Thymus (tissue), 11 donors: ENCODE measurements at regions not wholly inside any gene's neighbourhood (a gene's known extent, or its start where the extent isn't known, plus 50 kb on each side); places are given as distances from the start of the nearest gene placed in this dataset.
"Not testable (repeated sequence)": the region's sequence is repeated elsewhere in the genome, so short reads cannot be mapped to it uniquely, and the experiment has no call there.

Source experiments
- DNase-seq, 9 donors: peaks; one replicate each; pipeline ENCODE4 v3.0.0-alpha.2; 2013; ENCODE audit warnings: low spot score in 9 of 9, low read depth in 6 of 9, missing footprints in 1 of 9
- H3K27ac ChIP-seq, 2 donors: one replicate each; pipeline ENCODE4 v1.5.1; 2013; ENCODE audit warnings: control low read depth in 1 of 2, low read depth in 1 of 2, low read length in 1 of 2, mild to moderate bottlenecking in 1 of 2, moderate library complexity in 1 of 2
- H3K27me3 ChIP-seq, 2 donors: one replicate each; pipeline ENCODE4 v1.5.1; 2013; ENCODE audit warnings: low read length in 1 of 2; ENCODE audit not compliant: control insufficient read depth in 2 of 2, insufficient read depth in 1 of 2
- H3K36me3 ChIP-seq, 2 donors: one replicate each; pipeline ENCODE4 v1.5.1; 2013; ENCODE audit warnings: low read length in 1 of 2, mild to moderate bottlenecking in 1 of 2, moderate library complexity in 1 of 2; ENCODE audit not compliant: control insufficient read depth in 2 of 2, insufficient read depth in 2 of 2
- H3K4me1 ChIP-seq, 2 donors: one replicate each; pipeline ENCODE4 v1.5.1; 2013; ENCODE audit warnings: low read length in 2 of 2; ENCODE audit not compliant: control insufficient read depth in 2 of 2, insufficient read depth in 2 of 2
- H3K4me3 ChIP-seq, 2 donors: one replicate each; pipeline ENCODE4 v1.5.1; 2013; ENCODE audit warnings: low read length in 2 of 2, control low read depth in 1 of 2, mild to moderate bottlenecking in 1 of 2
- H3K9me3 ChIP-seq, 2 donors: one replicate each; pipeline ENCODE4 v1.5.1; 2013; ENCODE audit warnings: low read length in 1 of 2, mild to moderate bottlenecking in 1 of 2; ENCODE audit not compliant: control insufficient read depth in 2 of 2, insufficient read depth in 1 of 2
- WGBS: extraction: QIAGEN DNeasy Blood & Tissue Kit; methylation state at CpG from one replicate; pipeline ENCODE4 v1.1.7; 2013; 5-methylcytosine and 5-hydroxymethylcytosine counted together
- donor health status: healthy.

DNA sequence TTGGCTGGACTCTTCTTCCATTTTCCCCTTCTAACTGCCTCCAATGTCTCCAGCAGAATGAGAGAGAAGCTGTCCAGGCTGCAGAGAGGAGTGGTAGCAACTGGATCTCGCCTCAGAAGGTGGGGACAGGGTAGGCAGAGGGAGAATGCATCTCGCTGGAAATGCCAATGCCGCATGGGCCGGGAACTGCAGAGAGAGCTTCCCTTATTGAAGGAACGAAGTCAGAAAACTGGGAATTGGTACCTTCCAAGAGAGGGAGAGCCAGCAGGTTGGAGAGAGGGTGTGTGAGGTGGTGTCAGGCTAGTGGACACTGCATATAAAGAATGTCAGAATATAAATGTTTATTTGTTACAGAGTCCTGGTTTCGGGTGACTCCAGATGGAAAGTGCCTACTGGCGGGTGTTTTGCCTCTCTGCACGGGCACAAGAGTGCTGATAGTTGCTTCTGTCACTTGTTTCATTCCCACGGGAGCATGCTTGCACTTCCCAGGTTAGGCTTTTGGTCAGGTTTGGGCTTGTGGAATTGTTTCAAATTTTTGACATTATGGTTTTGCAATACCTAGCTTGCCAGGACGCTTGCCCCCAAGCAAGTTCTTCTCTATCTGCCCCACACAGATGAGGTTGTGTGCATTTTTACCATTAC is 156.8 kb upstream of the STS start:
- H3K27ac ChIP-seq: no peak overlapping the region
- H3K27me3 ChIP-seq: no peaks in the 10 kb centered on the region
- peaks cover 0 to 7% of the 10 kb centered on the region in 2 donors for H3K4me1 ChIP-seq
- no peak for DNase-seq
- no peaks in the 10 kb centered on the region for H3K36me3 ChIP-seq
- WGBS: 91% methylated on average over 10 of the region's 10 CpGs
- no peak overlapping the region for H3K4me3 ChIP-seq
- peaks cover 0 to 7% of the 10 kb centered on the region in 2 donors for H3K9me3 ChIP-seq

- H3K9me3 ChIP-seq: peaks cover 0 to 3% of the 10 kb centered on the region in 2 donors
- no peak for DNase-seq
- no peak overlapping the region for H3K27ac ChIP-seq
- no peaks in the 10 kb centered on the region for H3K36me3 ChIP-seq
- no peaks in the 10 kb centered on the region for H3K27me3 ChIP-seq
- WGBS: 93% methylated on average over 6 of the region's 6 CpGs
- peaks cover 0 to 7% of the 10 kb centered on the region in 2 donors for H3K4me1 ChIP-seq
- no peak overlapping the region for H3K4me3 ChIP-seq
Observed at GRCh38 chrX:6989858-6990257, 157.7 kb upstream of the STS start.

- H3K27ac ChIP-seq, H3K9me3 ChIP-seq, H3K27me3 ChIP-seq, H3K4me3 ChIP-seq, DNase-seq, H3K4me1 ChIP-seq, H3K36me3 ChIP-seq: not testable (repeated sequence)
- whole genome bisulfite sequencing: 99% methylated on average over 2 of the region's 2 CpGs
Observed at GRCh38 chrX:6988694-6989093, 158.8 kb upstream of the STS start.

DNA sequence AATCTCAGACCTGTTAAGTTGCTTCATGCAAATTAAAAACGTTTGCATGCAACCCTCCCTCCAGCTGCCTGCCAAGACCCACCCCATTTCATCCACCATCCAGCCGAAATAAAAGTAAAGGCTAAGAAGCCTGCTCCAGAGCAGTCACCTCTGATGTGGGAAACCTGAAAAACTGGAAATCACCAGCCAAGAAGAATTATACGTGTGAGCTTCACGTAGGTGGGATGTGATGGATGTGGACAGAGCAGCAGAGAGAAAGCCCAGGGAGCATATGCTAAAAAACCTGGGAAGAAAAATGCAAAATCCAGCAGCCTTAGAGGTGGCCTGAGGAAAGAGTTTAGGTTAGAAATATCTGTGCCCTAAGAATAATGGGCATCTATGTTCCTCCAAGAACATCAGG is 160.6 kb upstream of the STS start:
- H3K4me1 ChIP-seq: peaks cover 0 to 7% of the 10 kb centered on the region in 2 donors
- no peaks in the 10 kb centered on the region for H3K27me3 ChIP-seq
- no peaks in the 10 kb centered on the region for H3K36me3 ChIP-seq
- H3K27ac ChIP-seq: no peak overlapping the region
- WGBS: 72% methylated on average over 4 of the region's 4 CpGs
- H3K4me3 ChIP-seq: no peak overlapping the region
- DNase-seq: no peak
- no peaks in the 10 kb centered on the region for H3K9me3 ChIP-seq

GRCh38 chrX:6985537-6985936 is 162.0 kb upstream of the STS start:
- 95% methylated on average over 7 of the region's 7 CpGs for WGBS
- no peak overlapping the region for H3K27ac ChIP-seq
- no peaks in the 10 kb centered on the region for H3K27me3 ChIP-seq
- no peaks in the 10 kb centered on the region for H3K36me3 ChIP-seq
- H3K4me3 ChIP-seq: no peak overlapping the region
- no peaks in the 10 kb centered on the region for H3K9me3 ChIP-seq
- no peak for DNase-seq
- H3K4me1 ChIP-seq: peaks cover 0 to 7% of the 10 kb centered on the region in 2 donors

GRCh38 chrX:6983207-6983955 is 164.1 kb upstream of the STS start:
- Histone ChIP-seq H3K4me1 (peaks cover 0 to 7% of the 10 kb centered on the region in 2 donors), H3K36me3 (no peaks in the 10 kb centered on the region), H3K27me3 (no peaks in the 10 kb centered on the region), H3K27ac (no peak overlapping the region), H3K4me3 (no peak overlapping the region), H3K9me3 (no peaks in the 10 kb centered on the region)
- no peak for DNase-seq
- 97% methylated on average over 11 of the region's 11 CpGs for WGBS

DNA sequence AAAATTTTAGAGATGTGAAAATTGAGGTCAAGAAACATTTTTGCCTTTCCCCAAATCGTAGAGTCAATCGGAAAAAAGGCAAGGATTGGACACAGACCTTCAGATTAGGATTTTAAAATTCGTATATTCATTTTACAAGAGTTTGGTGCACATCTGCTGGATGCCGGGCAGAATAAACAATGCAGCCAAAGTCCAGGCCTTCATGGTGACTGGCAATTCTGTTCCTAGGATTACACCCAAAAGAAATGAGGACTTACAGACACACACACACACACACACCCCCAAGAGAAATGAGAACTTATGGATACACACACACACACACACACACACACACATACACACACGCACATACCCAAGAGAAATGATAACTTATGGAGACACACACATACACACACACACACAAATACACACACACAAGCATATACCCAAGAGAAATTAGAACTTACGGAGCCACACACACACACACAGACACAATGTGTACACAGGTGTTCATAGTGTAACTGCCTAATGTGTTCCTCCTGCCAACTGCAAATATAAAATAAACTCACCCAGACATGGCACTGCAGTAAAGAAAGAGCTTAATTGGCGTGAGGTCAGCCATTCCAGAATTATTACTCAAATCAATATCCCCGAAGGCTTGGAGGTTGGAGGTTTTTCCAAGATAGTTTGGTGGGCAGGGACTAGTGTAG is 165.7 kb upstream of the STS start:
- H3K27ac ChIP-seq: no peak overlapping the region
- H3K36me3 ChIP-seq: peaks cover 0 to 9% of the 10 kb centered on the region in 2 donors
- no peaks in the 10 kb centered on the region for H3K9me3 ChIP-seq
- DNase-seq: no peak
- no peak overlapping the region for H3K4me3 ChIP-seq
- peaks cover 0 to under 1% of the 10 kb centered on the region in 2 donors for H3K4me1 ChIP-seq
- H3K27me3 ChIP-seq: no peaks in the 10 kb centered on the region
- 95% methylated on average over 8 of the region's 8 CpGs for WGBS

DNA sequence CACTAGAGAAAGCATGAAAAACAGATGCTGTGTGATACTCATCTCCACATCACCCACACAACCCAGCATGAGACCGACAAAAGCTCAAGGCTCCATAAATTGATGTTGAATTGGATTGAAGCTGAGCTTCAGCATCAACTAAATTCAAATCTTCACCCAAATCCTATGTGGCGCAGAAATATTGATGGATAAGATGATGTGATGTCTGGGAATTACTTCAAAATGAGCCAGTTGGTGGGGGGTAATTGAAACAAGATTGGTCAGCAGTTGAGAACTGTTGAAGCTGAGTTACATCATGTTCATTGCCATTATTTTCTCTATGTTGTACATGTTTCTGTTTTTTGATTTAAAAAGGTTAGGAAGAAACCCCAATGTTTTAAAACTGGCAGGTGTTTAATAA is 166.5 kb upstream of the STS start:
- Histone ChIP-seq H3K9me3 (no peaks in the 10 kb centered on the region), H3K27me3 (no peaks in the 10 kb centered on the region), H3K4me1 (no peaks in the 10 kb centered on the region), H3K36me3 (peaks cover 0 to 12% of the 10 kb centered on the region in 2 donors), H3K4me3 (no peak overlapping the region), H3K27ac (no peak overlapping the region)
- WGBS: 91% methylated on average over 2 of the region's 2 CpGs
- no peak for DNase-seq

GRCh38 chrX:6968231-6968630 is 179.3 kb upstream of the STS start:
- H3K4me1 ChIP-seq: no peaks in the 10 kb centered on the region
- H3K27ac ChIP-seq: no peak overlapping the region
- no peaks in the 10 kb centered on the region for H3K9me3 ChIP-seq
- H3K27me3 ChIP-seq: no peaks in the 10 kb centered on the region
- no peaks in the 10 kb centered on the region for H3K36me3 ChIP-seq
- DNase-seq: no peak
- no peak overlapping the region for H3K4me3 ChIP-seq
- WGBS: 95% methylated on average over 6 of the region's 6 CpGs
